SIG-M5 treated with dmso at 0.1 percent for 504 hours (cell line): ENCODE measurements at regions not wholly inside any gene's neighbourhood (a gene's known extent, or its start where the extent isn't known, plus 50 kb on each side); places are given as distances from the start of the nearest gene placed in this dataset.
A peak's percentile ranks its signal among the peaks of the same experiment; 100 is the strongest.

Experiments
- DNase-seq: peaks from one replicate; lab custom pipeline; 2025; ENCODE audit not compliant: unreplicated experiment; lab: John Stamatoyannopoulos, UW

DNA sequence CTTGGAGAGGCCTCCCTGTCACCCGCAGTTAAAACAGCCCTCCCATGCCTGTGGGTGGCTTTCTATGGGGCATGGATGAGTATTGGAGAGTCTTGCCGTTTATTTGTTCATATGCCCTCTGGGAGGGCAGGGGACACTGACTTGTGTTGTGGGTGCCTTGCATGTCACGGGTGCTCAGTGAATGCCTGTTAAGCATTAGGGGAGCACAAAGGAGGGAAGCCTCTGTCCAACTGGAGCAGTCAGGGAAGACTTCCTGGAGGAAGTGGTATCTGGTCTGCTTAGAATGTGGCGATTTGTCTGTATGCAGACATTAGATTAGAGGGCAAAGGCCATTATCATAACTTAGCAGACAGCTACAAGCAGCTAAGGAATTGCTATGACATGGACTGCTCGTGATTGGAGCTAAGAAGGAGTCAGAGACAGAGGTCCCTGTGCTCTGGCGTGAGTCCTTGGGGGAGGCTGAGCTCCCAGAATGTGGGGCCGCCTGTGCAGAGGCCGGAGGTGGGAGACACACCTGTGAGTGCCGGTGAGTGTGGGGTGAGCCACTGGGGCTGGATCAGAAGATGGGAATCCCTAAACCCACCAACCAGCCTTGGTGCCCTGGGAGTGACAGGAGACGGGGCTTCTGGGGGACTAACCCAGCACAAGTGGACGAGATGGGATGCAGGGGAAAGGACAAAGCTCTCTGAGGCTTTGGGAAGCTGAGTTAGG, 286.1 kb downstream of the SEC14L1 start:
- DNase-seq, result no peak

DNA sequence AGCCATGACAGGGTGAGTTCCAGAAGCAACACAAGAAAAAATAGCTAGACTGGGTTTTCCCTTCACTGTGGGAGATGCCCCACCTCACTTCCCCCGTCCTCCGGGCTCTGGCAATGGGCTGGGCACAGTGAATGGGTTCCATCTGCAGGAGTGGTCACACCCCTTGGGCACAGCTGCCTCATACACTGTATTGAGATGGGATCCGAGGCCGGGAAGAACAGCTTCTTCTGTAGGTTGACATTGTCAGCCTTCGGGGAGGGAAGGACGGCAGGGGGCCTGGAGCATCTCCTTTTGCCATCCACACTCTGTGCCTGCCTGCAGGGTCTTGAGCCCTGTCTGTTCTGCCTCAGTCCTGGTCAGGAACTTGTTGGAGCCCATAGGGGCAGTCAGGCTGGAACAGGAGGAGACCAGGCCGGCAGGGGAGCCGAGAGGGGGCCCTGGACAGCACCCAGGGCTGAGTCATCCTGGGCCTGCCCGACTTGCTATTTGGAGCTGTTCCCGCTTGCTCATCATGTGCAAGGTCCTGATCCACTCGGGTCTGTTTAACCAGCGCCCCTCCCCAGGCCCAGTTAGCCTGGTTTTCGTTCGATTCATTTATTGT, 286.7 kb downstream of the SEC14L1 start:
- DNase-seq, result no peak

DNA sequence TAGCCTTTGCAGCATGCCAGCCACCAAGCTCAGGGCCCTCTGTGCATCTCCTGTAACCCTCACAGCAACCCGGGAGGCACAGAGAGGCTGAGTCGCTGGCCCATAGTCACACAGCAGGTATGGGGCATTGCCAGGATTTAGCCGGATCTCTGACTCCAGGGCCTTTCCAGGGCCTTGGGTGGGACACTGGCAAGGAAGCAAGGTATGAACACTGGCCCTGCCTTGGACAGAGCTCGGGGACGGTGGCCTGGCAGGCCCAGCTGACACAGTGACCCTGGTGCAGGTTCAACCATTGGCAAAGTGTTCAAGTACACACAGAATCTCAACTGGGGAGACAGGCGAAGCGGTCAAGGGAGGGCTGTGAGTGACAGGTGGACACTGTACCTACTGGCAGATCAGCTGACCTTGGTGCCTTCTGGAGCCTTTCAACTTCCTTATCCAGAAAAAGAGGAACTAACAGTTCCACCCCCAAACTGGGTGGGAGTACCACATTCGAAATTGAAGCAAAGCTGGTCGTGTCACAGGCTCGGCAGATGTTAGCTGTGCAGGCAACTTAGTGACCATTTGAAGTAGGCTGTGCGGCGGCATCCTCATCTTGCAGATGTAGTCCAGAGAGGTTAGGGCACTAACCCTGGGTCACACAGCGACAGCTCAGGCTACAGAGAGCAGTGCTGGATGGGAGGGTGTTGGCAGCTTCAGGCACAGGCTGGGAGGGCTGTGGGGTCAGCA, 287.4 kb downstream of the SEC14L1 start:
- DNase-seq, result peak; percentile 77

DNA sequence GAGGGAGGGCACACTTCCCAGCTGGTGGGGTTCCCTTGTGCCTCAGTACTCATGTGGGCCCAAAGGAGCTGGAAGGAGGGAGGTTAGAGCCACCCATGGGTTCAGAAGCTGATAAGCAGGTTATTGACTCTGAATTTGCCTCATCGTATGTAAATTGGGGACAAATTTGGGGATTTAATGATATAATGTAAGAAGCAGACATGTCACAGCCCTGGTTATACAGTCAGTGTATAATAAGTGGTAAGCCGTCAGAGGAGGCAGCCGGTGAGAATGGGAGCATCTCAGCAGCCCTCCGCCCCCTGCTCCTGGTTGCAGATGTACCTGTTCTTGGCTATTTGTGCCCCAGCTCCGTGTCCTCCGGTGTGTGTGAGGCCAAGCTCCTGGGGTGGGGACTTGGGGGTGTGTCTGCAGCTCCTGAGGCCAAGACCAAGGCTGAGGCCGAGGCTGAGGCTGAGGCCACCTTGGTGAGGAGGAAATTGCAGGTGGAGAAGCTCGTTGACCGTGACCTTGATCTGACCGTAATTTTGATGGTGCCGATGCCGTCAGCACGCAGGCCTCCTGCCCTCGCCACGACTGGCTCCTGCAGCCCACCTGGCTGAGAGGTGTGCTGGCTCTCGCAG, 288.1 kb downstream of the SEC14L1 start:
- no peak for DNase-seq

DNA sequence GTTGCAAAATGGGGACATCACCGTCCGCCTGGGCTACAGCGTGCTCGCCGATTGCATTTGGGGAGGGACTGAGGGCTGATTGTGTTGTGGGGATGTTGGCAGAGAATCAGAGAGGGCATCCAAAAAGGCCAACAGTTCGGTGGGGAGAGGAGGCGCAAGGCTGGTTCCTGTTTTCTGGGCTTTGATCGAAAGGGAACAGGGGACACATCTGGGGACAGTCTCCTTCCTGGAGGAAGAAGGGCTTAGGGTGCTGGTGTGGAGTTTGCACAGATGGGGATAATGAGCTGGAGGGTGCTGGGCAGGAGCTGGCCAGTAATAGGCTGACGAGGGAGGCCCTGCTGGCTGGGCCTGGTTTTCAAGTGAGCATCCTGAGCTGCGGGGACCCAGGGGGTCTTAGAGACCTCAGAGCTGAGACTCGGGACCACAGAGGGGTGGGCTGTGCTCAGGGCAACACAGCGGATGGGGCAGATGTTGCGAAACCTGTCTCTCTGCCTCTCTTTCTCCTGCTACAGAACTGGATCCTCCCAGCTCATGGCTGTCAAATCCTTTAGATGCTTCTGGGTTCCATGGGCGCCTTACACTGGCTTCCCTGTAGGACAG, 288.7 kb downstream of the SEC14L1 start:
- DNase-seq, result peak; percentile 35

DNA sequence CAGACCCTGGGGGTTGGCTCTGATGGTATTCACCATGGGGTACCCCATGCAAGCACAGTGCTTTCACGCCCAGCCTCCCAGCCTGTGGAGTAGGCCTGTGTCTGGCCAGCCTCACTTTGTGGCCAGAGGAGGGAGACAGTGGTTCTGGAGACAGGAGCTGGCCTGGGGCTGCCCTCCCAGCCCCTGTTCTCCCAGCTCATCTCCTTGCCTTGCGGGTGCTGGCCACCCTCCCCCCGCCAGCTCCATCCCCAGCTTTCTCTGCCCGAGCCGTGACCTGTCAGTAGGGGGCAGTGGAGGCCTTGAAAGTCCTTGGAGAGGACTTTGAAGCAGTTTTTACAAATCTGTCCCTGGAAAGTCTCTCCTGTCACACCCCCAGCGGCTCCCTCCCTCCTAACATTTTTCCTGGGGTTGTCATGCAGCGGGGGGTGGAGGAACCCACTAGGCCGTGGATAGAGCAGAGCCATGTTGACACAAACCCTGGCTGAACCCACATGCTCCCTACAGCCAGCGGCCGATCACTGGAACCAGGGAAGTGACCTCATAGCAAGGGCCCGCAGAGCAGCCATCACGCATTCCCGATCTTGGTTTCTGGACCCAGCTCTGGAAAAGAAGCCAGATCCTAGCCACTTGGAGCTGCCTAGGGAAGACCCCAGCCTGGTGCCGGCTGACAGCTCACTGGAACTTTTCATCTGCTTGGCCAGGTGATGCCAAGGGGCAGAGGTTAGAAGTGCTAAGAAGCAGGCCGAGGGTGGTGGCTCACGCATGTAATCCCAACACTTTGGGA, 289.4 kb downstream of the SEC14L1 start:
- DNase-seq, result peak; percentile 54

DNA sequence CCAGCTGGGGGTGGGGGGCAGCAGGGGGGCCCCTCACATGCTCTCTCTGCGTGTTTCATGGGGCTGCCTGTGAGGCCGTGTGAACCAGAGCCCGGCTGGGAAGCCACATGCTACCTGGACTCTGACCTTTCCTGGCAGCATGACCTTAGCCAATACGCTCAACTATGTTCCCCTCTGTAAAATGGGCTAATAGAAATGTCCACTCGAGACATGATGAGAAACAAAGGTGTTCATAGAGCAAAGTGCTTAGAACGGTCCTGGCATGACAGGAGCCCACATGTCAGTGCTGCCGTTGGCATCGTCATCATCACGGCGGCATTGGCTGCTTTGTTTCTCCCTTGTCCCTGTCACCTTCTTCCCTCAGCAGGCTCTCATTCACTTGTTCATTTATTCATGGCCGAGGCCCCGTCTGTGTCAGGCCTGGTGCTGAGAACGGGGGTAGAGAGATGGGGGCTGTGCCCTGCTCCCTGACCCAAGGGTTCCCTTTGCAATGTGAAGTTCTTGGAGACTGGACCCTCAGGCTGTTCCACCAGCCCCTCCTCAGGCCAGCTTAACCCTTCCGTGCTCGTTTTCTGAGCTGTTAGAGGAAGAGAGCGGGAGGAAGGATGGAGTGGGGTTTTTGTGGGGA, 291.4 kb downstream of the SEC14L1 start:
- DNase-seq, result no peak

DNA sequence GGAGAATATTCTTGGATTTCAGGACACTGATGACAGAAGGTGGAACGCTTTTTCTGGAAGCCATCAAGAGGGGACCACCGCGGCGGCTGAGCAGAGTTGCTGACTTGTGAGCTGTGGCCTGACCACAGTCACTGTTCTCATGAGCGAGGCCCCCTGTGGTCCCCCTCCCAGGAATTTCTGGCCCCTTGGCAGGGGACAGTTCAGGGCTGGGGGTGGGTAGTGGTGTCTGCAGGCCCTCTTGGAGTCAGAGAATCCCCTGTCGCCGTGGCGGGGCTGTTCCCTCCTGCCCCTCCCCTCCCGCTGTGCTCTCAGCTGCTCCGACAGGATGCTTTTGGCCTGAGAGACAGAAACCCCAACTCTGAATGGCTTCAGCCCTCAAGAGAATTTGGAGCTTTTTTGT, 292.0 kb downstream of the SEC14L1 start:
- DNase-seq, result no peak

DNA sequence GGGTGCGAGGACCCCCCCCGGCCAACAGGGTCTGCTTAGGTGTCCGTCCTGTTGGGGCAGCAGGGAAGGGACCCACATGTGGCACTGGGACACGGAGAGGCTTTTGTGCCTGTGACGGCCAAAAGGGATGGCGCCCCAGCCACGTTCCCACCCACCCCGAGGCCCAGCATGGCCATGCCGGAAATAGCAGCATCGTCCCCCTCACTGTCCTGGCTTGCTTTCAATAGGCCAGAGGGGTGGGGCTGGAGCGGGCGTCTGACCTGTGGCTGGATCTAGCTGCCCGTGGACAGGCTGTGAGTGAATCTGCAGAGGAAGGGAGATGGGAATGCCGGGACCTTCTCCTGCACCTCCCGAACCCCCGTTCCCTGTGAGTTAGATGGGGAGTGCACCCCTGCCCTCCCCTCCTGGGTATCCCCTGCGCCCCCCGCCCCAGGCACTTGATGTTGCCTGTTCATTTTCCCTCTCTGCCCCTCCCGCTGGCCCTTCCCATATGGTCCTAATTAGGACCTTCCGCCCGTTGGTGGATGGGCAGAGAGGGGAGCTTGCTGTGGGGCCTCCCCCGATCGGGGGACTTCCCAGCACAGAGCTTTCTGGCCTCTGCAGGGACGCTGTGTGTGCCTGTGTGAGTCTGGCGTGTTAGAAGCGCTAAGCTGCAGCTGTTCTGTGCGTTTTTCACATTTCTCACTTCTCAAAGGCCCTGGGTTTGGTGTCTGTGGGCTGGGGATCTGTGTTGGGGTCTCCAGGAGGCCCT, 292.8 kb downstream of the SEC14L1 start:
- DNase-seq, result no peak

DNA sequence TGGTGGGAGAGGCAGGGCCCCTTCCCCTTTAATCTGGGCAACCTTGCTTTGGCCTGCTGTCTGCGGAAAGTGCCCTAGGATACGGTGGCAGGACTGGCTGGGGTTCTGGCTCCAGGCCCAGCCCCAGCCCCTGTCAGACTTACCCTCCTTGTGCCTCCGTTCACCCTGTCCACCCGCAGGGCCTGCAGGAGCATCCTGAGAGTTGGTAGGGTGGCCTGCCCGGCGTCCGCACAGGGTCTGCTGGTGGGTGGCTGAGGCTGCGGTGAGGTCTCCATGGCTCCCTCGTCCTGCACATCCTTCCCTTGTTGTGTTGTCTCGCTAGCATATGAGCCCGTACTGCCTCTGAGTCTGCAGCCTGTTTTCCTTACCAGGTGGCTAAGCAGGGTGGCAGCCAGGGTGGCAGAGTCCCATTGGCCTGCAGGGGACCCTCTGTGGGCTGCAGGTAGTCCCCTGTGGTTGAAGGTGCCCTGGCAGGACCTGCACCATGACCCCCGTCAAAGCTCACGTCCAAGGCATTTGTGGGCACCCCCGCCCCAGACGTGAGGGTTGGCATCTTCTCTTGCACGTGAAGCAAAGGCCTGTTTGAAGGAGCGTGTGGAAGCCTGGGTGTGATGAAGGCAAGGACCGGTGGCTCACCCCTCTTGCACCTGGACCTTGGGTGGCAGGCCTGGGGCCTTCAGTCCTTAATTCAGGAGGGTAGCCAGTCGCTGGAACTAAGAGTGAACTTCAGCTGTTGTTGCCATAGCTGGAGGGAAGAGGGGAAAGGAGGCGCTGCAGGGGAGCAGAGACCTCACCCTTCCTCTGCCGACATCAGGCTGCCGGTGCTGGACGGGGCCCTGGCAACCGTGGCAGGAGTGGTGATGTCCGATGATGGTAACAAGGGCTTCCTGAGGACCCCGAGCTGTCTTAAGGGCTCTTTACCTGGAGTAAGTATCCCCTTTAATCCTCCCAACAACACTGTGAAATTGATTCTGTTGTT, 293.7 kb downstream of the SEC14L1 start:
- DNase-seq, result no peak

DNA sequence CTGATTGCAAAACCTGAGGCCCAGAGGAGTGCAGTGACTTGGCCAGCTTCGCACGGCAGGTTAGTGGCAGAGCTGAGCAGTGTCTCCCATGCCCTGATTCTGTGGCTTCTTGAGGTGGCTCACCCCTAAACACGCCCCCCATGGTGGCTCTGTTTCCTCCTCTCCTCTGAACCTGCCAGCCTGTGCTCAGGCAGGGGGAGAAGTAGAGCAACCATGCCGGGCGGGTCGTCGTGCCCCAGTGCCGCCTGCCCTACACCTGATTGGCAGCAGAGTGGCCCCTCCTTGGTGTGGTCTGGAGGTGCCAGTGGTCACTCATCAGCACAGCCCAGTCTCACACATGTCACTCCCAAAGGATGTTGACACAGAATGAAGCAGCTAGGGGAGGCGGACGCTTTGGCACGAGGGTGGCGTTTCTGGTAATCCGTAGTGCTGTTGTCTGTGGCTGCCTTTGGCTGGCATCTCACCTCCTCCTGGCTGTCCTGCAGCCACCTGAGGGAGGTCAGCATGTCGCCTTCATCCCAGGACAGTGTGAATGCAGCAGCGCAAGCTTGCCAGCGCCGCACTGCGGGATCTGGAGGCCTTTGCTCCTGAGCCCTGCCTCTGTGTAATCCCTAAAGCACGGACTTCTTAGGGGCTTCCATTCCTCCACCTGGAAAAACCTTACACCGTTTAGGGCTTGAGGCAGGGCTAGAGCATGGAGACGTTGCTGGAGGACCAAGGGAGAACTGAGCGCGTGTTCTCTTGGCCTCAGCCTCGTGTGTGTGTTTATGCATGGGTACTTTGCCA, 294.7 kb downstream of the SEC14L1 start:
- no peak for DNase-seq

DNA sequence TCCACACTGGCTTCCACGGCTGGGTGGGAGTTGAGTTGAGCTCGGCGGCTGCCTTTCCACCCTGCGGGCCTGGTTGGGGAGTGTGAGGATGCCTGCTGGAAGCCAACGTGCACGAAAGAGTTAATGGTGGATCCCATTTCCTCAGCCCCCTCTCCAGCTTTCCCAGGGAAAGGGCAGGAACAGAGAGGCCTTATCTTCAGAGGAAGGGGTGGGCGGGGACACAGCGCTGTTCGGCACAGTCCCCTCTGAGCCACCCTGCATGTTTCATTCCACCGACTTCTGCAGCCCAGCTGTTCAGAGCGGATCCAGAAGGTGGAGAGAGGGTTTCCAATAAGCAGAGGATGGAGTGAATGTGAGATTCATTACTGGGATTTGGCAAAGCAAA, 295.3 kb downstream of the SEC14L1 start:
- DNase-seq, result no peak

DNA sequence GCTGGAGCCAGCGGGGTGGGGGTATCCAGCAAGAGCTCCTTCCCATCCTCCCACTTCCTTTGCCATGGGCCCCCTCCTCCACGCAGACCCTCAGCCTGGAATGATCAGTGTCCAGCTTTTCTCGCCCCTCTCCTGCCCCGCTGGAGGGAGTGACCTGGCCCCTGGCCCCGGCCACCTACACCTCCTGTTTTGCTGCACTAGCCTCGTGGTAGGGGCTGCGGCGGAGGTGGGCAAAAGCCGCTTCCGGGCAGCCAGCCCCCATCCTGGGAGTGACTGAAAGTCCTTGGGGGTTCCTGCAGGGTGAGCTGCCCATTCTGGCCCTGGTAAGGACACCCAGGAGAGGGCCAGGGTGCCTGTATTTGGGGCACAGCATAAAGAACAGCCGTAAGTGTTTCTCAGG, 295.7 kb downstream of the SEC14L1 start:
- no peak for DNase-seq

DNA sequence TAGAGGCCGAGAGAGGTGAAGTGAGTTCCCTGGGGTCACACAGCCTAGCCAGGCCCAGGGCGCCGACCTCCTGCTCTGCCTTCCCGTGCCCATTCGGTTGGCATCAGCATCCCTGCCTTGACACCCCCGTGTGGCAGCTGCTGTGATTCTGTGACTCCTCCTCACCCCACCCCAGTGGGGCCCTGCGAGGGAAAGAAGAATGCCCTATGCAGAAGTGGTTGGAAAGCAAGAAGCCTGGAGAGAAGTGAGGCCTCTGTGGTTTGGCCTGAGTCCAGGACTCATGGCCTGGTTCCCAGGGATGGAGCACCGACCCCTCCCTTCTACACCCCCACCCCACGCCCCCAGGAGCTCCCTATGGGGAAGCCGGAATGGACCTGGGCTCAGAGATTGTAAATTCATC, 296.2 kb downstream of the SEC14L1 start:
- no peak for DNase-seq

DNA sequence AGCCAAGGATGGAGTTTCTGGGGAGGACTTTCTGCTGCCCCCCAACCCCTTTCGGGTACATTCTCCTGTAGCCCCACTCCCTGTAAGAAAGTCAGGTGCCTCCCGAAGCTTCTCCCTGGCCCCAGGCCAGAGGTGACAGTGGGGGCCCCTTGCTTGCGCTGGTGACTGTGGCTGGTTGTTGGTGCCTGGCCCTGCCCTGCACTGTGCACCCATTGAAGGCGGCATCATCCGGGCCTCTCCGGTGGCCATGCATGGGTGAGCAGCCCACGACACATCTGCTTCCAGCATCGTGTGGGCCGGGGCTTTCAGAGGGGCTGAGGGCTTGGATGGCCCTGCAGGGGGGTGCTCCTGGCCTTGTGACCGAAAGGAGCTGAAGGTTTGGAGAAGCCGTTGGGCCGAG, 297.0 kb downstream of the SEC14L1 start:
- no peak for DNase-seq

DNA sequence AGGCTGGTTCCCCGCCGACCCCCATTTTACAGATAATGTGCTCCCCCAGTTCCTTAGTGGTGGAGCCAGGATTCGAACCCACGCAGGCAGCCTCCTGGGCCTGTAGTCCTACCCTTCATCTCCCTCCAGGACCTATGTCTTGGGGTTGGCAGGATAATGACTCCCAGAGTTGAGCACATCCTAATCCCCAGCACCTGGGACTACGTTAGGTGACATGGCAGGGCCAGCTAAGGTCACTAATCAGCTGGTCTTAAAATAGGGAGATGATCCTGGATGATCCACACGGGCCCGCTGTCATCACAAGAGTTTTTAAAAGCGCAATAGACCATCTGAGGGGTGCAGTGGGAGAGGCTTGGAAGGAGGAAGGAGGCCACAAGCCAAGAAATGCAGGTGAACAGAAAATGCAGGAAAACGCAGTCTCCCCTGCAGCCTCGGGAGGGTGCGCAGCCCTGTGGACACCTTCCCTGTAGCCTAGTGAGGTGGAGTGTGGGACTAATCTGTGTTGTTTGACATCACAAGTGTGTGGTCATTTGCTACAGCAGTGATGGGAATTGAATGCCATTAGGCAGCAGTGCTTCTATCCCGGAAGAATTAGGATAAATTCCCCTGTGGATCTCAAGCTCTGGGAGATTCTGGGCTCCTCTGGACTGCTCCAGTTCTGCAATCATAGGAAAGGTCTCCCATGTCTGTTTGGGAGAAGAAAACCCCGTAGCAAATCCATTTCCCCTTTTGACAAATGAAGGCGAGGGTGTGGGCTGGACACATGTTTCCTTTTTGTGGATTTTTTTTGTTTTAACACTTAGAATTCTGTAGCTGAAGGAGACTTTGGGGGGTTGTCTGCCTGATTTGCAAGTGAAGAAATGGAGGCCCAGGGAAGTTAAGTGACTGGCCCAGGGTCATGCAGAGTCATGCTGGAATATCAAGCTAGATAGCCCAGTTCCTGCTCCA, 297.7 kb downstream of the SEC14L1 start:
- no peak for DNase-seq
